ENCODE measurements at regions not wholly inside any gene's neighbourhood (a gene's known extent, or its start where the extent isn't known, plus 50 kb on each side); places are given as distances from the start of the nearest gene placed in this dataset.
A peak's percentile ranks its signal among the peaks of the same experiment; 100 is the strongest.

GRCh38 chr4:30354605-30355004, 365.6 kb upstream of the PCDH7 start:
- no peak overlapping the region for H3K4me3 ChIP-seq (ENCODE audit: low read depth, low read length)
- H3K4me1 ChIP-seq, result no peaks in the 10 kb centered on the region
- H3K36me3 ChIP-seq, result no peaks in the 10 kb centered on the region
- no peak for TF ChIP-seq CTCF (IDR thresholded peaks at IDR 0.05; ENCODE audit: low read depth, low read length)
- H3K27me3 ChIP-seq, result no peaks in the 10 kb centered on the region
- DNase-seq, result no peak
- no peaks in the 10 kb centered on the region for H3K9me3 ChIP-seq

GRCh38 chr4:30362436-30362835, 357.7 kb upstream of the PCDH7 start:
- H3K36me3 ChIP-seq, result no peaks in the 10 kb centered on the region
- TF ChIP-seq CTCF (IDR thresholded peaks at IDR 0.05; ENCODE audit: low read depth, low read length), result no peak
- H3K27me3 ChIP-seq, result no peaks in the 10 kb centered on the region
- H3K9me3 ChIP-seq, result no peaks in the 10 kb centered on the region
- no peaks in the 10 kb centered on the region for H3K4me1 ChIP-seq
- no peak for DNase-seq
- no peak overlapping the region for H3K4me3 ChIP-seq (ENCODE audit: low read depth, low read length)

- TF ChIP-seq CTCF (IDR thresholded peaks at IDR 0.05; ENCODE audit: low read depth, low read length), result no peak
- Histone ChIP-seq H3K36me3 (no peaks in the 10 kb centered on the region), H3K4me1 (no peaks in the 10 kb centered on the region), H3K27me3 (no peaks in the 10 kb centered on the region), H3K9me3 (no peaks in the 10 kb centered on the region), H3K4me3 (ENCODE audit: low read depth, low read length) (no peak overlapping the region)
- no peak for DNase-seq
Observed at GRCh38 chr4:30370105-30370504, 350.1 kb upstream of the PCDH7 start.

- Histone ChIP-seq H3K4me1 (no peaks in the 10 kb centered on the region), H3K36me3 (no peaks in the 10 kb centered on the region), H3K27me3 (no peaks in the 10 kb centered on the region), H3K4me3 (ENCODE audit: low read depth, low read length) (no peak overlapping the region), H3K9me3 (no peaks in the 10 kb centered on the region)
- peak; percentile 58 for DNase-seq
- peak; percentile 97 for TF ChIP-seq CTCF (IDR thresholded peaks at IDR 0.05; ENCODE audit: low read depth, low read length)
Observed at GRCh38 chr4:30380404-30380998, 339.7 kb upstream of the PCDH7 start.

- Histone ChIP-seq H3K36me3 (no peaks in the 10 kb centered on the region), H3K27me3 (no peaks in the 10 kb centered on the region), H3K9me3 (no peaks in the 10 kb centered on the region), H3K4me3 (ENCODE audit: low read depth, low read length) (no peak overlapping the region), H3K4me1 (no peaks in the 10 kb centered on the region)
- no peak for DNase-seq
- no peak for TF ChIP-seq CTCF (IDR thresholded peaks at IDR 0.05; ENCODE audit: low read depth, low read length)
Observed at GRCh38 chr4:30385650-30386049, 334.5 kb upstream of the PCDH7 start.

- Histone ChIP-seq H3K36me3 (no peaks in the 10 kb centered on the region), H3K4me1 (no peaks in the 10 kb centered on the region), H3K9me3 (no peaks in the 10 kb centered on the region), H3K27me3 (no peaks in the 10 kb centered on the region), H3K4me3 (ENCODE audit: low read depth, low read length) (no peak overlapping the region)
- TF ChIP-seq CTCF (IDR thresholded peaks at IDR 0.05; ENCODE audit: low read depth, low read length), result no peak
- DNase-seq, result no peak
Observed at GRCh38 chr4:30386266-30386895, 333.8 kb upstream of the PCDH7 start.
